H1 (cell line): ENCODE measurements at regions not wholly inside any gene's neighbourhood (a gene's known extent, or its start where the extent isn't known, plus 50 kb on each side); places are given as distances from the start of the nearest gene placed in this dataset.

Experiments used
- CTCF ChIA-PET: fragments of 300-600 bp; sonication (Branson Sonifier 250); formaldehyde crosslinking; loops from one replicate; lab custom pipeline; 2021; ENCODE audit not compliant: partially characterized antibody; lab: Charles Lee
- POLR2A ChIA-PET: fragments of 300-600 bp; sonication (Branson Sonifier 250); formaldehyde crosslinking; loops from one replicate; lab custom pipeline; 2021; ENCODE audit warnings: inconsistent platforms; ENCODE audit not compliant: partially characterized antibody; lab: Charles Lee
- DNase-seq, 2 experiments: peaks; one replicate each; pipeline versions ENCODE4 v3.0.0 to v3.0.0-alpha.2; 2010 to 2022; ENCODE audit warnings: low spot score in 2 of 2, low read depth in 1 of 2, mixed read lengths in 1 of 2
- FAIRE-seq: peaks from 2 replicates; lab custom pipeline; 2011; peaks lifted over from hg19 to GRCh38; lab: Jason Lieb, UNC
- H2AFZ ChIP-seq: 2 replicates; pipeline ENCODE4 v1.8.1; 2012; ENCODE audit warnings: low read length, inconsistent platforms
- H2AK5ac ChIP-seq: 2 replicates; pipeline ENCODE4 v1.6.1; 2013; ENCODE audit warnings: low read depth, low read length
- H2BK120ac ChIP-seq: replicated peaks from 2 replicates; pipeline ENCODE3; 2013; ENCODE audit warnings: low read depth, low read length, inconsistent platforms
- H2BK12ac ChIP-seq: 2 replicates; pipeline ENCODE4 v1.6.1; 2013; ENCODE audit warnings: low read depth, low read length
- H2BK15ac ChIP-seq: 2 replicates; pipeline ENCODE4 v1.6.1; 2013; ENCODE audit warnings: low read length
- H2BK20ac ChIP-seq: 2 replicates; pipeline ENCODE4 v1.6.1; 2013; ENCODE audit warnings: low read length
- H2BK5ac ChIP-seq: 2 replicates; pipeline ENCODE4 v1.6.1; 2013; ENCODE audit warnings: low read depth, low read length
- H3K14ac ChIP-seq: 2 replicates; pipeline ENCODE4 v1.6.1; 2013; ENCODE audit warnings: inconsistent platforms; ENCODE audit not compliant: insufficient read length
- H3K18ac ChIP-seq: 2 replicates; pipeline ENCODE4 v1.6.1; 2013; ENCODE audit warnings: low read length; ENCODE audit errors: extremely low read depth
- H3K23ac ChIP-seq: 2 replicates; pipeline ENCODE4 v1.6.1; 2013; ENCODE audit warnings: inconsistent platforms; ENCODE audit not compliant: insufficient read length
- H3K23me2 ChIP-seq: 2 replicates; pipeline ENCODE4 v1.6.1; 2013; ENCODE audit warnings: low read depth, low read length
- H3K27ac ChIP-seq: 2 replicates; pipeline ENCODE4 v1.6.1; 2011; ENCODE audit warnings: low read depth, low read length, inconsistent platforms
- H3K27me3 ChIP-seq, 4 experiments: replicated peaks in 1 of 4; 1 replicate in 1 of 4; 2 replicates in 3 of 4; pipeline versions ENCODE4 v1.6.1 to v1.8.1; 2011 to 2013; ENCODE audit warnings: low read length in 3 of 4, mild to moderate bottlenecking in 3 of 4, inconsistent platforms in 2 of 4, mixed read lengths in 2 of 4, moderate library complexity in 1 of 4; ENCODE audit not compliant: control insufficient read depth in 3 of 4, insufficient read depth in 3 of 4; ENCODE audit errors: extremely low read depth in 1 of 4
- H3K36me3 ChIP-seq, 4 experiments: 2 replicates each; pipeline versions ENCODE4 v1.6.1 to v1.8.1; 2011 to 2013; ENCODE audit warnings: mild to moderate bottlenecking in 4 of 4, low read length in 3 of 4, moderate library complexity in 2 of 4, control low read depth in 1 of 4, inconsistent platforms in 1 of 4; ENCODE audit not compliant: insufficient read depth in 4 of 4, control insufficient read depth in 2 of 4
- H3K4ac ChIP-seq: replicated peaks from 2 replicates; pipeline ENCODE3; 2013; ENCODE audit warnings: low read length, low read depth, mixed read lengths, inconsistent platforms; ENCODE audit not compliant: insufficient read length
- H3K4me1 ChIP-seq, 4 experiments: replicated peaks in 1 of 4; 1 replicate in 1 of 4; 2 replicates in 3 of 4; pipeline versions ENCODE4 v1.6.1 to v1.8.1; 2011 to 2013; ENCODE audit warnings: low read length in 3 of 4, inconsistent platforms in 2 of 4, mixed read lengths in 1 of 4; ENCODE audit not compliant: insufficient read depth in 4 of 4, control insufficient read depth in 3 of 4
- H3K4me2 ChIP-seq, 2 experiments: 2 replicates each; pipeline versions ENCODE4 v1.6.1 to v1.8.1; 2011 to 2013; ENCODE audit warnings: low read depth in 2 of 2, low read length in 2 of 2, control low read depth in 1 of 2, inconsistent platforms in 1 of 2, mild to moderate bottlenecking in 1 of 2; ENCODE audit not compliant: insufficient read depth in 1 of 2
- H3K4me3 ChIP-seq, 4 experiments: fragments of 200-600, 300-600 bp in 1 of 4; sonication (generic), shearing (Covaris generic), sonication (Bioruptor Twin) in 1 of 4; 2 replicates each; pipeline versions ENCODE4 v1.5.1 to v1.8.1; 2011 to 2016; ENCODE audit warnings: low read length in 4 of 4, low read depth in 3 of 4, control low read depth in 2 of 4, inconsistent platforms in 2 of 4, mild to moderate bottlenecking in 2 of 4, mixed read lengths in 1 of 4, moderate library complexity in 1 of 4; ENCODE audit not compliant: insufficient read depth in 2 of 4; ENCODE audit errors: extremely low read depth in 1 of 4
- H3K56ac ChIP-seq: replicated peaks from 2 replicates; pipeline ENCODE3; 2013; ENCODE audit warnings: low read depth, mild to moderate bottlenecking, mixed read lengths, low read length, inconsistent platforms; ENCODE audit not compliant: insufficient read length
- H3K79me1 ChIP-seq: 2 replicates; pipeline ENCODE4 v1.6.1; 2013; ENCODE audit warnings: low read depth, low read length, control low read depth
- H3K79me2 ChIP-seq, 2 experiments: 2 replicates each; pipeline versions ENCODE4 v1.6.1 to v1.8.1; 2012 to 2013; ENCODE audit warnings: low read length in 2 of 2, mild to moderate bottlenecking in 2 of 2, inconsistent platforms in 1 of 2; ENCODE audit not compliant: insufficient read depth in 2 of 2, control insufficient read depth in 1 of 2
- H3K9ac ChIP-seq, 4 experiments: replicated peaks in 1 of 4; 1 replicate in 1 of 4; 2 replicates in 3 of 4; pipeline versions ENCODE4 v1.6.1 to v1.8.1; 2011 to 2013; ENCODE audit warnings: low read depth in 3 of 4, low read length in 3 of 4, control low read depth in 2 of 4, mild to moderate bottlenecking in 2 of 4, moderate library complexity in 2 of 4, inconsistent platforms in 1 of 4; ENCODE audit errors: extremely low read depth in 1 of 4
- H3K9me3 ChIP-seq, 2 experiments: 2 replicates each; pipeline versions ENCODE4 v1.6.1 to v1.8.1; 2012 to 2013; ENCODE audit warnings: mild to moderate bottlenecking in 2 of 2, moderate library complexity in 2 of 2, control low read depth in 1 of 2, inconsistent platforms in 1 of 2, low read depth in 1 of 2, low read length in 1 of 2, mixed read lengths in 1 of 2; ENCODE audit not compliant: insufficient read depth in 2 of 2
- H4K20me1 ChIP-seq, 2 experiments: replicated peaks in 1 of 2; 2 replicates each; pipeline versions ENCODE3 to v1.8.1; 2011 to 2013; ENCODE audit warnings: inconsistent platforms in 2 of 2, low read length in 2 of 2, mild to moderate bottlenecking in 1 of 2; ENCODE audit not compliant: insufficient read depth in 2 of 2, control insufficient read depth in 1 of 2
- H4K5ac ChIP-seq: 2 replicates; pipeline ENCODE4 v1.6.1; 2013; ENCODE audit warnings: low read length, low read depth, mixed read lengths, inconsistent platforms; ENCODE audit not compliant: insufficient read length
- H4K8ac ChIP-seq: 2 replicates; pipeline ENCODE4 v1.8.0; 2013; ENCODE audit warnings: mild to moderate bottlenecking, moderate library complexity, low read length, inconsistent platforms; ENCODE audit not compliant: insufficient read depth; ENCODE audit errors: extremely low read depth
- H4K91ac ChIP-seq: replicated peaks from 2 replicates; pipeline ENCODE3; 2013; ENCODE audit warnings: low read length, mixed read lengths, inconsistent platforms; ENCODE audit not compliant: insufficient read length
- ASH2L ChIP-seq: fragments of 200-600, 300-600 bp; sonication (generic); IDR thresholded peaks from one replicate; pipeline ENCODE4 v1.7.1; 2017; ENCODE audit warnings: low read length
- ATF3 ChIP-seq: IDR thresholded peaks from 2 replicates; pipeline ENCODE4 v1.6.1; 2011; ENCODE audit warnings: low read depth, mild to moderate bottlenecking, low read length; ENCODE audit not compliant: insufficient read depth
- CHD1 ChIP-seq: IDR thresholded peaks from 2 replicates; pipeline ENCODE4 v1.6.1; 2012; ENCODE audit warnings: low read depth, low read length, improper control_type of control experiment
- CTBP2 ChIP-seq: IDR thresholded peaks from 2 replicates; pipeline ENCODE4 v1.7.0; 2011; ENCODE audit warnings: borderline replicate concordance, mild to moderate bottlenecking, moderate library complexity, mixed read lengths, low read length; ENCODE audit not compliant: insufficient read depth, insufficient read length
- EGR1 ChIP-seq: IDR thresholded peaks from 2 replicates; pipeline ENCODE4 v1.6.1; 2011; ENCODE audit warnings: low read depth, low read length, borderline replicate concordance
- FOSL1 ChIP-seq: IDR thresholded peaks from 2 replicates; pipeline ENCODE4 v1.6.1; 2011; ENCODE audit warnings: mild to moderate bottlenecking, low read depth, low read length, moderate library complexity; ENCODE audit not compliant: insufficient read depth
- GTF2F1 ChIP-seq: IDR thresholded peaks from 2 replicates; pipeline ENCODE4 v1.6.1; 2012; ENCODE audit warnings: low read depth, low read length, improper control_type of control experiment, borderline replicate concordance
- HDAC2 ChIP-seq, 2 experiments: fragments of 300-600 bp in 1 of 2; sonication (generic) in 1 of 2; IDR thresholded peaks; 2 replicates each; pipeline ENCODE4 v1.6.1; 2011 to 2012; ENCODE audit warnings: low read depth in 2 of 2, low read length in 2 of 2, mild to moderate bottlenecking in 2 of 2, moderate library complexity in 2 of 2, borderline replicate concordance in 1 of 2, inconsistent platforms in 1 of 2
- JUN ChIP-seq: IDR thresholded peaks from 2 replicates; pipeline ENCODE4 v1.6.1; 2011; ENCODE audit warnings: low read depth, mild to moderate bottlenecking, improper control_type of control experiment, low read length
- JUND ChIP-seq: IDR thresholded peaks from 2 replicates; pipeline ENCODE4 v1.6.1; 2011; ENCODE audit warnings: mild to moderate bottlenecking, improper control_type of control experiment, low read length
- KDM4A ChIP-seq: IDR thresholded peaks from one replicate; pipeline ENCODE4 v1.7.1; 2012; ENCODE audit warnings: low read depth, mild to moderate bottlenecking, moderate library complexity, low read length, inconsistent platforms; ENCODE audit not compliant: severe bottlenecking
- RXRA ChIP-seq: IDR thresholded peaks from 2 replicates; pipeline ENCODE4 v1.6.1; 2011; ENCODE audit warnings: low read depth, mild to moderate bottlenecking, low read length, moderate library complexity; ENCODE audit not compliant: insufficient read depth
- SIX5 ChIP-seq: IDR thresholded peaks from 2 replicates; pipeline ENCODE4 v1.6.1; 2011; ENCODE audit warnings: mild to moderate bottlenecking, low read depth, low read length
- TAF1 ChIP-seq: IDR thresholded peaks from 2 replicates; pipeline ENCODE4 v1.6.1; 2011; ENCODE audit warnings: mild to moderate bottlenecking, low read depth, low read length
- WGBS, 2 experiments: shearing (Covaris generic) in 1 of 2; methylation state at CpG; one replicate each; pipeline versions ENCODE4 v1.1.6 to v1.1.7; 2013 to 2015; ENCODE audit warnings: low lambda C conversion rate in 2 of 2, mixed read lengths in 2 of 2, inconsistent platforms in 1 of 2, low coverage in 1 of 2, missing lambda C conversion rate in 1 of 2; ENCODE audit not compliant: insufficient replicate concordance in 2 of 2, insufficient coverage in 1 of 2, insufficient read length in 1 of 2; ENCODE audit errors: extremely low coverage in 1 of 2, missing lambda C conversion rate in 1 of 2; 5-methylcytosine and 5-hydroxymethylcytosine counted together

DNA sequence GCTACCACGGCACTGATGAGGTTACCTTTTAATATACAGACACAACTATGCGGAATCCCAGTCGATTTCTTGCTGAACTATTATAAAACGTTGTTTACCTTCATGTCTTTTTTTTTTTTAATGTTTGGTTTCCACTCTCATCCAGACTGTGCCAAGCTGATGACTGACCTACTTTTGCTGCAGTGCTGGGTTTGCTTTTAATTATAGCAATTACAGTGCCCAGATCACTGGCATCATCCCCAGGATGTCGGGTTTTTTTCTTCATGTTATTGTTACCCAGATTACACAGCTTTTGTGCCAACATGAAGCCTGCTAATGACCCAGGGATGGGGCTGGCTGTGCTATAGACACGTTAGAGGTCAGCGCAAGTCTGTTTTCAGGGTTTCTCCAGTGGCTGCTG lies 294.0 kb upstream of the ATP10A start:
- Histone ChIP-seq H4K8ac (no peak overlapping the region), H3K56ac (no peak overlapping the region), H3K27me3 (no peaks in the 10 kb centered on the region), H3K23me2 (no peaks in the 10 kb centered on the region), H2BK20ac (no peak overlapping the region), H4K5ac (no peak overlapping the region), H3K4me3 (no peak overlapping the region), H4K20me1 (no peaks in the 10 kb centered on the region), H3K18ac (no peak overlapping the region), H3K36me3 (no peaks in the 10 kb centered on the region), H3K27ac (no peak overlapping the region), H4K91ac (no peak overlapping the region), H2AK5ac (no peak overlapping the region), H3K9ac (no peak overlapping the region), H3K4me2 (no peak overlapping the region), H3K9me3 (no peaks in the 10 kb centered on the region), H2BK12ac (no peak overlapping the region), H2BK120ac (no peak overlapping the region), H3K79me1 (no peaks in the 10 kb centered on the region), H3K23ac (no peak overlapping the region), H3K79me2 (no peaks in the 10 kb centered on the region), H2BK15ac (no peak overlapping the region), H2BK5ac (no peak overlapping the region), H3K4me1 (no peaks in the 10 kb centered on the region), H3K14ac (no peak overlapping the region), H3K4ac (no peak overlapping the region), H2AFZ (no peak overlapping the region)
- CTCF ChIA-PET: interaction anchor here (1.0 to 1.8 kb wide), 3 partner anchors 16 to 371 kb away, joined by 3 to 5 read pairs (median 3); no protein-coding TSS in a partner anchor
- POLR2A ChIA-PET: no interaction called here
- WGBS, 2 experiments: 85% methylated on average over 7 of the region's 7 CpGs; no CpG with 5 or more reads in 1 of the 2 experiments
- FAIRE-seq (no peak), DNase-seq (no peak)
- TF ChIP-seq ATF3 (no peak), ASH2L (no peak), SIX5 (no peak), RXRA (no peak), GTF2F1 (no peak), KDM4A (no peak), JUN (no peak), FOSL1 (no peak), CTBP2 (no peak), EGR1 (no peak), HDAC2 (IDR thresholded peaks at IDR 0.05; ENCODE audit: borderline replicate concordance in 1 of 2, low read depth in 2 of 2, low read length in 2 of 2) (no peak), JUND (no peak), CHD1 (no peak), TAF1 (no peak)
